HFFc6 (cell line): ENCODE measurements at regions not wholly inside any gene's neighbourhood (a gene's known extent, or its start where the extent isn't known, plus 50 kb on each side); places are given as distances from the start of the nearest gene placed in this dataset.

Experiments
- DNase-seq: peaks from one replicate; pipeline ENCODE4 v3.0.0-alpha.2; 2018
- H3K27ac Mint-ChIP-seq: 2 replicates; pipeline ENCODE4 v1.8.0; 2020; ENCODE audit warnings: mild to moderate bottlenecking, mixed read lengths
- H3K27me3 Mint-ChIP-seq: 2 replicates; pipeline ENCODE4 v1.8.0; 2021; ENCODE audit warnings: mild to moderate bottlenecking, moderate library complexity, mixed read lengths; ENCODE audit not compliant: insufficient read depth
- H3K36me3 Mint-ChIP-seq: 2 replicates; pipeline ENCODE4 v1.8.0; 2021; ENCODE audit warnings: low read depth, mixed read lengths
- H3K4me1 Mint-ChIP-seq: 2 replicates; pipeline ENCODE4 v1.8.0; 2020; ENCODE audit warnings: low read depth, mixed read lengths
- H3K4me3 Mint-ChIP-seq: 2 replicates; pipeline ENCODE4 v1.8.0; 2020; ENCODE audit warnings: mild to moderate bottlenecking, moderate library complexity, mixed read lengths
- H3K9me3 Mint-ChIP-seq: 2 replicates; pipeline ENCODE4 v1.8.0; 2020; ENCODE audit warnings: mild to moderate bottlenecking, mixed read lengths
- CTCF ChIP-seq: fragments of 200-600 bp; sonication (generic); IDR thresholded peaks from 2 replicates; pipeline ENCODE4 v1.5.0; 2021; ENCODE audit warnings: antibody characterized with exemption, mild to moderate bottlenecking

GRCh38 chr10:57162231-57162630 lies 801.2 kb upstream of the ZWINT start:
- DNase-seq = no peak
- no peak overlapping the region for H3K27ac Mint-ChIP-seq
- H3K27me3 Mint-ChIP-seq = no peaks in the 10 kb centered on the region
- H3K9me3 Mint-ChIP-seq = peaks cover 47% of the 10 kb centered on the region
- 0 out of 2 replicates have a peak, but pooled peaks cover 4% of the 10 kb centered on the region for H3K36me3 Mint-ChIP-seq
- TF ChIP-seq CTCF = no peak
- no peak overlapping the region for H3K4me3 Mint-ChIP-seq
- H3K4me1 Mint-ChIP-seq = no peaks in the 10 kb centered on the region

- DNase-seq = no peak
- H3K27me3 Mint-ChIP-seq = no peaks in the 10 kb centered on the region
- H3K36me3 Mint-ChIP-seq = 0 out of 2 replicates have a peak, but pooled peaks cover 4% of the 10 kb centered on the region
- H3K4me1 Mint-ChIP-seq = no peaks in the 10 kb centered on the region
- no peak overlapping the region for H3K4me3 Mint-ChIP-seq
- TF ChIP-seq CTCF = no peak
- H3K27ac Mint-ChIP-seq = no peak overlapping the region
- H3K9me3 Mint-ChIP-seq = peaks cover 38% of the 10 kb centered on the region
These were observed 800.1 kb upstream of the ZWINT start for GRCh38 chr10:57161157-57161556.

GRCh38 chr10:57145548-57145947 lies 784.5 kb upstream of the ZWINT start:
- no peak overlapping the region for H3K27ac Mint-ChIP-seq
- H3K4me1 Mint-ChIP-seq = no peaks in the 10 kb centered on the region
- no peak for DNase-seq
- H3K36me3 Mint-ChIP-seq = peaks cover 6% of the 10 kb centered on the region; the same call in 1 of the 2 replicates
- H3K4me3 Mint-ChIP-seq = no peak overlapping the region
- H3K9me3 Mint-ChIP-seq = peaks cover 39% of the 10 kb centered on the region
- no peaks in the 10 kb centered on the region for H3K27me3 Mint-ChIP-seq
- TF ChIP-seq CTCF = no peak

- no peak for DNase-seq
- no peaks in the 10 kb centered on the region for H3K4me1 Mint-ChIP-seq
- peaks cover 6% of the 10 kb centered on the region; the same call in 1 of the 2 replicates for H3K36me3 Mint-ChIP-seq
- H3K27me3 Mint-ChIP-seq = no peaks in the 10 kb centered on the region
- H3K9me3 Mint-ChIP-seq = peaks cover 25% of the 10 kb centered on the region
- no peak overlapping the region for H3K27ac Mint-ChIP-seq
- no peak for TF ChIP-seq CTCF
- H3K4me3 Mint-ChIP-seq = no peak overlapping the region
These were observed 782.0 kb upstream of the ZWINT start for GRCh38 chr10:57142925-57143576.

GRCh38 chr10:57141708-57142107 lies 780.6 kb upstream of the ZWINT start:
- Mint-ChIP-seq H3K36me3 (peaks cover 4% of the 10 kb centered on the region; the same call in 1 of the 2 replicates), H3K27me3 (no peaks in the 10 kb centered on the region), H3K9me3 (peaks cover 14% of the 10 kb centered on the region), H3K27ac (no peak overlapping the region), H3K4me3 (no peak overlapping the region), H3K4me1 (no peaks in the 10 kb centered on the region)
- no peak for TF ChIP-seq CTCF
- no peak for DNase-seq
